H1 (cell line): ENCODE measurements at regions not wholly inside any gene's neighbourhood (a gene's known extent, or its start where the extent isn't known, plus 50 kb on each side); places are given as distances from the start of the nearest gene placed in this dataset.

Experiments used
- CTCF ChIA-PET: fragments of 300-600 bp; sonication (Branson Sonifier 250); formaldehyde crosslinking; loops from one replicate; lab custom pipeline; 2021; ENCODE audit not compliant: partially characterized antibody; lab: Charles Lee
- POLR2A ChIA-PET: fragments of 300-600 bp; sonication (Branson Sonifier 250); formaldehyde crosslinking; loops from one replicate; lab custom pipeline; 2021; ENCODE audit warnings: inconsistent platforms; ENCODE audit not compliant: partially characterized antibody; lab: Charles Lee
- DNase-seq, 2 experiments: peaks; one replicate each; pipeline versions ENCODE4 v3.0.0 to v3.0.0-alpha.2; 2010 to 2022; ENCODE audit warnings: low spot score in 2 of 2, low read depth in 1 of 2, mixed read lengths in 1 of 2
- FAIRE-seq: peaks from 2 replicates; lab custom pipeline; 2011; peaks lifted over from hg19 to GRCh38; lab: Jason Lieb, UNC
- H2AFZ ChIP-seq: 2 replicates; pipeline ENCODE4 v1.8.1; 2012; ENCODE audit warnings: low read length, inconsistent platforms
- H2AK5ac ChIP-seq: 2 replicates; pipeline ENCODE4 v1.6.1; 2013; ENCODE audit warnings: low read depth, low read length
- H2BK120ac ChIP-seq: replicated peaks from 2 replicates; pipeline ENCODE3; 2013; ENCODE audit warnings: low read depth, low read length, inconsistent platforms
- H2BK12ac ChIP-seq: 2 replicates; pipeline ENCODE4 v1.6.1; 2013; ENCODE audit warnings: low read depth, low read length
- H2BK15ac ChIP-seq: 2 replicates; pipeline ENCODE4 v1.6.1; 2013; ENCODE audit warnings: low read length
- H2BK20ac ChIP-seq: 2 replicates; pipeline ENCODE4 v1.6.1; 2013; ENCODE audit warnings: low read length
- H2BK5ac ChIP-seq: 2 replicates; pipeline ENCODE4 v1.6.1; 2013; ENCODE audit warnings: low read depth, low read length
- H3K14ac ChIP-seq: 2 replicates; pipeline ENCODE4 v1.6.1; 2013; ENCODE audit warnings: inconsistent platforms; ENCODE audit not compliant: insufficient read length
- H3K18ac ChIP-seq: 2 replicates; pipeline ENCODE4 v1.6.1; 2013; ENCODE audit warnings: low read length; ENCODE audit errors: extremely low read depth
- H3K23ac ChIP-seq: 2 replicates; pipeline ENCODE4 v1.6.1; 2013; ENCODE audit warnings: inconsistent platforms; ENCODE audit not compliant: insufficient read length
- H3K23me2 ChIP-seq: 2 replicates; pipeline ENCODE4 v1.6.1; 2013; ENCODE audit warnings: low read depth, low read length
- H3K27ac ChIP-seq: 2 replicates; pipeline ENCODE4 v1.6.1; 2011; ENCODE audit warnings: low read depth, low read length, inconsistent platforms
- H3K27me3 ChIP-seq, 4 experiments: replicated peaks in 1 of 4; 1 replicate in 1 of 4; 2 replicates in 3 of 4; pipeline versions ENCODE4 v1.6.1 to v1.8.1; 2011 to 2013; ENCODE audit warnings: low read length in 3 of 4, mild to moderate bottlenecking in 3 of 4, inconsistent platforms in 2 of 4, mixed read lengths in 2 of 4, moderate library complexity in 1 of 4; ENCODE audit not compliant: control insufficient read depth in 3 of 4, insufficient read depth in 3 of 4; ENCODE audit errors: extremely low read depth in 1 of 4
- H3K36me3 ChIP-seq, 4 experiments: 2 replicates each; pipeline versions ENCODE4 v1.6.1 to v1.8.1; 2011 to 2013; ENCODE audit warnings: mild to moderate bottlenecking in 4 of 4, low read length in 3 of 4, moderate library complexity in 2 of 4, control low read depth in 1 of 4, inconsistent platforms in 1 of 4; ENCODE audit not compliant: insufficient read depth in 4 of 4, control insufficient read depth in 2 of 4
- H3K4ac ChIP-seq: replicated peaks from 2 replicates; pipeline ENCODE3; 2013; ENCODE audit warnings: low read length, low read depth, mixed read lengths, inconsistent platforms; ENCODE audit not compliant: insufficient read length
- H3K4me1 ChIP-seq, 4 experiments: replicated peaks in 1 of 4; 1 replicate in 1 of 4; 2 replicates in 3 of 4; pipeline versions ENCODE4 v1.6.1 to v1.8.1; 2011 to 2013; ENCODE audit warnings: low read length in 3 of 4, inconsistent platforms in 2 of 4, mixed read lengths in 1 of 4; ENCODE audit not compliant: insufficient read depth in 4 of 4, control insufficient read depth in 3 of 4
- H3K4me2 ChIP-seq, 2 experiments: 2 replicates each; pipeline versions ENCODE4 v1.6.1 to v1.8.1; 2011 to 2013; ENCODE audit warnings: low read depth in 2 of 2, low read length in 2 of 2, control low read depth in 1 of 2, inconsistent platforms in 1 of 2, mild to moderate bottlenecking in 1 of 2; ENCODE audit not compliant: insufficient read depth in 1 of 2
- H3K4me3 ChIP-seq, 4 experiments: fragments of 200-600, 300-600 bp in 1 of 4; sonication (generic), shearing (Covaris generic), sonication (Bioruptor Twin) in 1 of 4; 2 replicates each; pipeline versions ENCODE4 v1.5.1 to v1.8.1; 2011 to 2016; ENCODE audit warnings: low read length in 4 of 4, low read depth in 3 of 4, control low read depth in 2 of 4, inconsistent platforms in 2 of 4, mild to moderate bottlenecking in 2 of 4, mixed read lengths in 1 of 4, moderate library complexity in 1 of 4; ENCODE audit not compliant: insufficient read depth in 2 of 4; ENCODE audit errors: extremely low read depth in 1 of 4
- H3K56ac ChIP-seq: replicated peaks from 2 replicates; pipeline ENCODE3; 2013; ENCODE audit warnings: low read depth, mild to moderate bottlenecking, mixed read lengths, low read length, inconsistent platforms; ENCODE audit not compliant: insufficient read length
- H3K79me1 ChIP-seq: 2 replicates; pipeline ENCODE4 v1.6.1; 2013; ENCODE audit warnings: low read depth, low read length, control low read depth
- H3K79me2 ChIP-seq, 2 experiments: 2 replicates each; pipeline versions ENCODE4 v1.6.1 to v1.8.1; 2012 to 2013; ENCODE audit warnings: low read length in 2 of 2, mild to moderate bottlenecking in 2 of 2, inconsistent platforms in 1 of 2; ENCODE audit not compliant: insufficient read depth in 2 of 2, control insufficient read depth in 1 of 2
- H3K9ac ChIP-seq, 4 experiments: replicated peaks in 1 of 4; 1 replicate in 1 of 4; 2 replicates in 3 of 4; pipeline versions ENCODE4 v1.6.1 to v1.8.1; 2011 to 2013; ENCODE audit warnings: low read depth in 3 of 4, low read length in 3 of 4, control low read depth in 2 of 4, mild to moderate bottlenecking in 2 of 4, moderate library complexity in 2 of 4, inconsistent platforms in 1 of 4; ENCODE audit errors: extremely low read depth in 1 of 4
- H3K9me3 ChIP-seq, 2 experiments: 2 replicates each; pipeline versions ENCODE4 v1.6.1 to v1.8.1; 2012 to 2013; ENCODE audit warnings: mild to moderate bottlenecking in 2 of 2, moderate library complexity in 2 of 2, control low read depth in 1 of 2, inconsistent platforms in 1 of 2, low read depth in 1 of 2, low read length in 1 of 2, mixed read lengths in 1 of 2; ENCODE audit not compliant: insufficient read depth in 2 of 2
- H4K20me1 ChIP-seq, 2 experiments: replicated peaks in 1 of 2; 2 replicates each; pipeline versions ENCODE3 to v1.8.1; 2011 to 2013; ENCODE audit warnings: inconsistent platforms in 2 of 2, low read length in 2 of 2, mild to moderate bottlenecking in 1 of 2; ENCODE audit not compliant: insufficient read depth in 2 of 2, control insufficient read depth in 1 of 2
- H4K5ac ChIP-seq: 2 replicates; pipeline ENCODE4 v1.6.1; 2013; ENCODE audit warnings: low read length, low read depth, mixed read lengths, inconsistent platforms; ENCODE audit not compliant: insufficient read length
- H4K8ac ChIP-seq: 2 replicates; pipeline ENCODE4 v1.8.0; 2013; ENCODE audit warnings: mild to moderate bottlenecking, moderate library complexity, low read length, inconsistent platforms; ENCODE audit not compliant: insufficient read depth; ENCODE audit errors: extremely low read depth
- H4K91ac ChIP-seq: replicated peaks from 2 replicates; pipeline ENCODE3; 2013; ENCODE audit warnings: low read length, mixed read lengths, inconsistent platforms; ENCODE audit not compliant: insufficient read length
- CEBPB ChIP-seq: IDR thresholded peaks from 2 replicates; pipeline ENCODE4 v1.6.1; 2012; ENCODE audit warnings: low read depth, low read length
- EGR1 ChIP-seq: IDR thresholded peaks from 2 replicates; pipeline ENCODE4 v1.6.1; 2011; ENCODE audit warnings: low read depth, low read length, borderline replicate concordance
- HDAC2 ChIP-seq, 2 experiments: fragments of 300-600 bp in 1 of 2; sonication (generic) in 1 of 2; IDR thresholded peaks; 2 replicates each; pipeline ENCODE4 v1.6.1; 2011 to 2012; ENCODE audit warnings: low read depth in 2 of 2, low read length in 2 of 2, mild to moderate bottlenecking in 2 of 2, moderate library complexity in 2 of 2, borderline replicate concordance in 1 of 2, inconsistent platforms in 1 of 2
- POLR2AphosphoS5 ChIP-seq: IDR thresholded peaks from 2 replicates; pipeline ENCODE4 v1.6.1; 2011; ENCODE audit warnings: low read depth, low read length
- RFX5 ChIP-seq: IDR thresholded peaks from 2 replicates; pipeline ENCODE4 v1.6.1; 2011; ENCODE audit warnings: low read depth, low read length, improper control_type of control experiment, borderline replicate concordance
- TAF1 ChIP-seq: IDR thresholded peaks from 2 replicates; pipeline ENCODE4 v1.6.1; 2011; ENCODE audit warnings: mild to moderate bottlenecking, low read depth, low read length
- TBP ChIP-seq: IDR thresholded peaks from 2 replicates; pipeline ENCODE4 v1.6.1; 2011; ENCODE audit warnings: low read depth, low read length, improper control_type of control experiment
- WGBS, 2 experiments: shearing (Covaris generic) in 1 of 2; methylation state at CpG; one replicate each; pipeline versions ENCODE4 v1.1.6 to v1.1.7; 2013 to 2015; ENCODE audit warnings: low lambda C conversion rate in 2 of 2, mixed read lengths in 2 of 2, inconsistent platforms in 1 of 2, low coverage in 1 of 2, missing lambda C conversion rate in 1 of 2; ENCODE audit not compliant: insufficient replicate concordance in 2 of 2, insufficient coverage in 1 of 2, insufficient read length in 1 of 2; ENCODE audit errors: extremely low coverage in 1 of 2, missing lambda C conversion rate in 1 of 2; 5-methylcytosine and 5-hydroxymethylcytosine counted together
- TF ChIP-seq, protein P1 (sequence below): IDR thresholded peaks from 2 replicates; pipeline ENCODE4 v1.6.1; 2012; ENCODE audit warnings: inconsistent platforms
- TF ChIP-seq, protein P2 (sequence below): IDR thresholded peaks from 2 replicates; pipeline ENCODE4 v1.6.1; 2012; ENCODE audit warnings: inconsistent platforms

- CTCF ChIA-PET, result interaction anchor here (0.7 to 5.6 kb wide), 6 partner anchors 13 to 465 kb away, joined by 3 to 50 read pairs (median 3); no protein-coding TSS in a partner anchor
- TF ChIP-seq TAF1, result no peak
- no peak for TF ChIP-seq POLR2AphosphoS5
- TF ChIP-seq EGR1, result no peak
- TF ChIP-seq HDAC2 (IDR thresholded peaks at IDR 0.05; ENCODE audit: borderline replicate concordance in 1 of 2, low read depth in 2 of 2, low read length in 2 of 2), result no peak
- TF ChIP-seq RFX5, result no peak
- TF ChIP-seq, protein P1, sequence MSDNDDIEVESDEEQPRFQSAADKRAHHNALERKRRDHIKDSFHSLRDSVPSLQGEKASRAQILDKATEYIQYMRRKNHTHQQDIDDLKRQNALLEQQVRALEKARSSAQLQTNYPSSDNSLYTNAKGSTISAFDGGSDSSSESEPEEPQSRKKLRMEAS, result no peak
- TF ChIP-seq CEBPB, result no peak
- no peak for TF ChIP-seq TBP
- TF ChIP-seq, protein P2, sequence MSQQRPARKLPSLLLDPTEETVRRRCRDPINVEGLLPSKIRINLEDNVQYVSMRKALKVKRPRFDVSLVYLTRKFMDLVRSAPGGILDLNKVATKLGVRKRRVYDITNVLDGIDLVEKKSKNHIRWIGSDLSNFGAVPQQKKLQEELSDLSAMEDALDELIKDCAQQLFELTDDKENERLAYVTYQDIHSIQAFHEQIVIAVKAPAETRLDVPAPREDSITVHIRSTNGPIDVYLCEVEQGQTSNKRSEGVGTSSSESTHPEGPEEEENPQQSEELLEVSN, result no peak
- no peak overlapping the region for H3K14ac ChIP-seq
- H4K20me1 ChIP-seq, result no peaks in the 10 kb centered on the region
- H3K23me2 ChIP-seq, result no peaks in the 10 kb centered on the region
- H2AFZ ChIP-seq, result no peak overlapping the region
- H3K56ac ChIP-seq, result no peak overlapping the region
- no peaks in the 10 kb centered on the region for H3K36me3 ChIP-seq
- no peak overlapping the region for H4K5ac ChIP-seq
- H3K9me3 ChIP-seq, result peaks cover 0 to 6% of the 10 kb centered on the region in 2 experiments; a peak in 2 of 4 replicates
- H2BK15ac ChIP-seq, result no peak overlapping the region
- FAIRE-seq, result no peak
- H2BK20ac ChIP-seq, result no peak overlapping the region
- H3K4me3 ChIP-seq, result no peak overlapping the region
- no peak overlapping the region for H2BK120ac ChIP-seq
- H4K91ac ChIP-seq, result no peak overlapping the region
- POLR2A ChIA-PET, result no interaction called here
- no peak for DNase-seq
- peaks cover 0 to 10% (median 3%) of the 10 kb centered on the region in 4 experiments; a peak in 2 of 7 replicates for H3K4me1 ChIP-seq
- H2AK5ac ChIP-seq, result no peak overlapping the region
- H3K4ac ChIP-seq, result no peak overlapping the region
- no peaks in the 10 kb centered on the region for H3K79me2 ChIP-seq
- no peaks in the 10 kb centered on the region for H3K79me1 ChIP-seq
- no peak overlapping the region for H3K27ac ChIP-seq
- H3K23ac ChIP-seq, result no peak overlapping the region
- H3K18ac ChIP-seq, result no peak overlapping the region
- H3K27me3 ChIP-seq, result no peaks in the 10 kb centered on the region
- WGBS, 2 experiments, result 100% methylated on average over 1 of the region's 1 CpG; no CpG with 5 or more reads in 1 of the 2 experiments
- no peak overlapping the region for H3K9ac ChIP-seq
- no peak overlapping the region for H2BK12ac ChIP-seq
- no peak overlapping the region for H2BK5ac ChIP-seq
- no peak overlapping the region for H3K4me2 ChIP-seq
- no peak overlapping the region for H4K8ac ChIP-seq
These were observed 212.9 kb upstream of the NAV3 start for GRCh38 chr12:77617818-77618217.
